Right cardiac atrium (tissue), 5 donors: ENCODE measurements at regions not wholly inside any gene's neighbourhood (a gene's known extent, or its start where the extent isn't known, plus 50 kb on each side); places are given as distances from the start of the nearest gene placed in this dataset.
A peak's percentile ranks its signal among the peaks of the same experiment; 100 is the strongest.

Source experiments
- ATAC-seq, 2 donors: fragments of 200-7000 bp; cut with Tn5 transposase; one replicate each; pipeline versions ENCODE4 v1.8.0 to v1.9.1; 2020; ENCODE audit warnings: moderate library complexity in 2 of 2, mild to moderate bottlenecking in 1 of 2
- DNase-seq, 3 donors: peaks; one replicate each; pipeline ENCODE4 v3.0.0-alpha.2; 2020
- H3K27ac ChIP-seq: one replicate; pipeline ENCODE4 v1.5.1; 2013; ENCODE audit warnings: mild to moderate bottlenecking, low read length, control low read depth, moderate library complexity
- H3K27me3 ChIP-seq: one replicate; pipeline ENCODE4 v1.6.1; 2013; ENCODE audit not compliant: control insufficient read depth, insufficient read depth
- H3K4me1 ChIP-seq: one replicate; pipeline ENCODE4 v1.6.1; 2013; ENCODE audit warnings: low read length; ENCODE audit not compliant: control insufficient read depth, insufficient read depth
- H3K4me3 ChIP-seq: one replicate; pipeline ENCODE4 v1.5.1; 2013; ENCODE audit warnings: low read length, control low read depth
- H3K9me3 ChIP-seq: one replicate; pipeline ENCODE4 v1.6.1; 2013; ENCODE audit warnings: low read length; ENCODE audit not compliant: control insufficient read depth
- whole genome bisulfite sequencing: extraction: QIAGEN DNeasy Blood & Tissue Kit; methylation state at CpG from one replicate; pipeline ENCODE4 v1.1.7; 2013; 5-methylcytosine and 5-hydroxymethylcytosine counted together
- intact Hi-C, 4 donors: fragments of 100-400 bp; cut with DNase I; formaldehyde crosslinking; loops; one replicate each; pipeline versions ENCODE4 v1.11.0 to v1.14.0; 2022 to 2023
- donor health status: healthy with polysubstance abuse.
- donor health status: DM: no; HTN: yes; CAD: no.
- donor health status: DM: no; HTN: no; CAD: no.
- donor health status: DM: no; HTN: yes; CAD: no; lungs with severe emphysema.
- donor health status: DM: yes; HTN: yes; CAD: no.

- no peaks in the 10 kb centered on the region for H3K9me3 ChIP-seq
- ATAC-seq (no peak), DNase-seq (no peak)
- H3K4me1 ChIP-seq: no peaks in the 10 kb centered on the region
- WGBS: 57% methylated on average over 3 of the region's 3 CpGs
- no peaks in the 10 kb centered on the region for H3K27me3 ChIP-seq
- no peak overlapping the region for H3K4me3 ChIP-seq
- no peak overlapping the region for H3K27ac ChIP-seq
- intact Hi-C loops: no loop called here
Observed at GRCh38 chr15:69748576-69749185, 296.1 kb downstream of the RPLP1 start.

GRCh38 chr15:69749274-69749673, 296.7 kb downstream of the RPLP1 start:
- intact Hi-C loops: no loop called here
- Histone ChIP-seq H3K4me3 (no peak overlapping the region), H3K27ac (no peak overlapping the region), H3K9me3 (no peaks in the 10 kb centered on the region), H3K27me3 (no peaks in the 10 kb centered on the region), H3K4me1 (no peaks in the 10 kb centered on the region)
- DNase-seq (no peak), ATAC-seq (no peak)
- WGBS: 80% methylated on average over 4 of the region's 4 CpGs

- H3K9me3 ChIP-seq: no peaks in the 10 kb centered on the region
- WGBS: 87% methylated on average over 2 of the region's 2 CpGs
- ATAC-seq (no peak), DNase-seq (no peak)
- no peak overlapping the region for H3K4me3 ChIP-seq
- no peaks in the 10 kb centered on the region for H3K4me1 ChIP-seq
- no peaks in the 10 kb centered on the region for H3K27me3 ChIP-seq
- H3K27ac ChIP-seq: no peak overlapping the region
- intact Hi-C loops: no loop called here
Observed at GRCh38 chr15:69749797-69750196, 297.2 kb downstream of the RPLP1 start.

GRCh38 chr15:69750253-69750652, 297.6 kb downstream of the RPLP1 start:
- no peak overlapping the region for H3K27ac ChIP-seq
- no peaks in the 10 kb centered on the region for H3K9me3 ChIP-seq
- H3K27me3 ChIP-seq: no peaks in the 10 kb centered on the region
- intact Hi-C loops: no loop called here
- ATAC-seq: no peak
- DNase-seq: no peak
- H3K4me1 ChIP-seq: no peaks in the 10 kb centered on the region
- no peak overlapping the region for H3K4me3 ChIP-seq

GRCh38 chr15:69751147-69751546, 298.5 kb downstream of the RPLP1 start:
- no peaks in the 10 kb centered on the region for H3K27me3 ChIP-seq
- H3K27ac ChIP-seq: no peak overlapping the region
- no peak for ATAC-seq
- H3K4me1 ChIP-seq: no peaks in the 10 kb centered on the region
- H3K9me3 ChIP-seq: no peaks in the 10 kb centered on the region
- DNase-seq: no peak
- no peak overlapping the region for H3K4me3 ChIP-seq
- intact Hi-C loops: no loop called here
- WGBS: 86% methylated on average over 2 of the region's 2 CpGs

GRCh38 chr15:69751566-69751965, 298.9 kb downstream of the RPLP1 start:
- H3K4me3 ChIP-seq: no peak overlapping the region
- H3K27ac ChIP-seq: no peak overlapping the region
- no peaks in the 10 kb centered on the region for H3K4me1 ChIP-seq
- 82% methylated on average over 5 of the region's 5 CpGs for WGBS
- H3K9me3 ChIP-seq: no peaks in the 10 kb centered on the region
- intact Hi-C loops: no loop called here
- ATAC-seq (no peak), DNase-seq (no peak)
- no peaks in the 10 kb centered on the region for H3K27me3 ChIP-seq

GRCh38 chr15:69753867-69754266, 301.2 kb downstream of the RPLP1 start:
- ATAC-seq (no peak), DNase-seq (no peak)
- H3K9me3 ChIP-seq: no peaks in the 10 kb centered on the region
- no peak overlapping the region for H3K4me3 ChIP-seq
- no peak overlapping the region for H3K27ac ChIP-seq
- intact Hi-C loops: no loop called here
- 79% methylated on average over 1 of the region's 1 CpG for WGBS
- H3K4me1 ChIP-seq: no peaks in the 10 kb centered on the region
- no peaks in the 10 kb centered on the region for H3K27me3 ChIP-seq

GRCh38 chr15:69754313-69754712, 301.7 kb downstream of the RPLP1 start:
- H3K27ac ChIP-seq: no peak overlapping the region
- no peaks in the 10 kb centered on the region for H3K27me3 ChIP-seq
- WGBS: 87% methylated on average over 1 of the region's 1 CpG
- DNase-seq (no peak), ATAC-seq (no peak)
- intact Hi-C loops: no loop called here
- H3K4me1 ChIP-seq: no peaks in the 10 kb centered on the region
- no peak overlapping the region for H3K4me3 ChIP-seq
- no peaks in the 10 kb centered on the region for H3K9me3 ChIP-seq

GRCh38 chr15:69755551-69756310, 303.1 kb downstream of the RPLP1 start:
- DNase-seq (peak in 1 of 3 donors; percentile 60), ATAC-seq (no peak)
- Histone ChIP-seq H3K27me3 (no peaks in the 10 kb centered on the region), H3K4me1 (no peaks in the 10 kb centered on the region), H3K27ac (no peak overlapping the region), H3K9me3 (no peaks in the 10 kb centered on the region), H3K4me3 (no peak overlapping the region)
- intact Hi-C loops: no loop called here
- WGBS: 35% methylated on average over 7 of the region's 7 CpGs

- Histone ChIP-seq H3K4me3 (no peak overlapping the region), H3K9me3 (no peaks in the 10 kb centered on the region), H3K27ac (no peak overlapping the region), H3K27me3 (no peaks in the 10 kb centered on the region), H3K4me1 (no peaks in the 10 kb centered on the region)
- ATAC-seq (no peak), DNase-seq (no peak)
- intact Hi-C loops: no loop called here
- WGBS: 94% methylated on average over 3 of the region's 3 CpGs
Observed at GRCh38 chr15:69756440-69756839, 303.8 kb downstream of the RPLP1 start.

GRCh38 chr15:69757186-69757585, 304.6 kb downstream of the RPLP1 start:
- intact Hi-C loops: no loop called here

More at GRCh38 chr15:69757186-69757585, 304.6 kb downstream of the RPLP1 start:
- H3K27me3 ChIP-seq: no peaks in the 10 kb centered on the region
- DNase-seq (no peak), ATAC-seq (no peak)
- 96% methylated on average over 6 of the region's 6 CpGs for WGBS
- H3K4me3 ChIP-seq: no peak overlapping the region
- H3K4me1 ChIP-seq: no peaks in the 10 kb centered on the region
- no peak overlapping the region for H3K27ac ChIP-seq
- no peaks in the 10 kb centered on the region for H3K9me3 ChIP-seq
